ENCODE measurements at regions not wholly inside any gene's neighbourhood (a gene's known extent, or its start where the extent isn't known, plus 50 kb on each side); places are given as distances from the start of the nearest gene placed in this dataset.

DNA sequence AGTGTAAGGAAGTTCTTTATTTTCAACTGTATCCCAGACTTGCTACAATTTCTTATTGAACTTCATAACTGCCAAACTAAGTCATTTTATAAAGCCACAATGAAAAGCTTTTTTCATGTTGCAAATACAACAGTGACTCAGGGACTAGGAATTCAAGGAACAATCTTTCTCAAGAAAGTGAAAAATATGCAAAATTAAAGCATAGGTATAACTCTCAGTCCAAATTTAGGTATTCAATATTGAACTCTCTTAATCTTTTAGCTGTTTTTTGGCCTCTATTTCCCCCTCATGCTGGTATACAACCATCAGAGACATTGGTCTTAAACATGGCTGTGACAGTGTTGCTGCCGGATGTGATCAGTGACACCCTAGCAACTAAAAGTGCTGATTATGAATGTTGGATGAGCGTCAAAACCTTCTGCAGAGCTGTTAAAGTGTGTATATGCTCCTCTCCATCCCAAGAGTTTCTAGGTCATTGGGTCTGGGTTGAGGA is 476.9 kb downstream of the ZNF385D start:
- no peaks in the 10 kb centered on the region for H3K36me3 ChIP-seq (ENCODE audit: control insufficient read depth, insufficient read depth, low read length)
- ChIA-PET CTCF (interaction anchor here (1.0 to 1.3 kb wide), 2 partner anchors 18 to 762 kb away, joined by 3 read pairs; no protein-coding TSS in a partner anchor), POLR2A (no interaction called here)
- peak; percentile 14 for DNase-seq (ENCODE audit: low read depth)
- H3K4me3 ChIP-seq (ENCODE audit: low read depth, low read length) = no peak overlapping the region
- TF ChIP-seq, protein P1, sequence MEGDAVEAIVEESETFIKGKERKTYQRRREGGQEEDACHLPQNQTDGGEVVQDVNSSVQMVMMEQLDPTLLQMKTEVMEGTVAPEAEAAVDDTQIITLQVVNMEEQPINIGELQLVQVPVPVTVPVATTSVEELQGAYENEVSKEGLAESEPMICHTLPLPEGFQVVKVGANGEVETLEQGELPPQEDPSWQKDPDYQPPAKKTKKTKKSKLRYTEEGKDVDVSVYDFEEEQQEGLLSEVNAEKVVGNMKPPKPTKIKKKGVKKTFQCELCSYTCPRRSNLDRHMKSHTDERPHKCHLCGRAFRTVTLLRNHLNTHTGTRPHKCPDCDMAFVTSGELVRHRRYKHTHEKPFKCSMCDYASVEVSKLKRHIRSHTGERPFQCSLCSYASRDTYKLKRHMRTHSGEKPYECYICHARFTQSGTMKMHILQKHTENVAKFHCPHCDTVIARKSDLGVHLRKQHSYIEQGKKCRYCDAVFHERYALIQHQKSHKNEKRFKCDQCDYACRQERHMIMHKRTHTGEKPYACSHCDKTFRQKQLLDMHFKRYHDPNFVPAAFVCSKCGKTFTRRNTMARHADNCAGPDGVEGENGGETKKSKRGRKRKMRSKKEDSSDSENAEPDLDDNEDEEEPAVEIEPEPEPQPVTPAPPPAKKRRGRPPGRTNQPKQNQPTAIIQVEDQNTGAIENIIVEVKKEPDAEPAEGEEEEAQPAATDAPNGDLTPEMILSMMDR (IDR thresholded peaks at IDR 0.05; ENCODE audit: insufficient read depth, low read depth, low read length) = no peak
- no peaks in the 10 kb centered on the region for H3K27me3 ChIP-seq (ENCODE audit: control insufficient read depth, insufficient read depth, low read length)

DNA sequence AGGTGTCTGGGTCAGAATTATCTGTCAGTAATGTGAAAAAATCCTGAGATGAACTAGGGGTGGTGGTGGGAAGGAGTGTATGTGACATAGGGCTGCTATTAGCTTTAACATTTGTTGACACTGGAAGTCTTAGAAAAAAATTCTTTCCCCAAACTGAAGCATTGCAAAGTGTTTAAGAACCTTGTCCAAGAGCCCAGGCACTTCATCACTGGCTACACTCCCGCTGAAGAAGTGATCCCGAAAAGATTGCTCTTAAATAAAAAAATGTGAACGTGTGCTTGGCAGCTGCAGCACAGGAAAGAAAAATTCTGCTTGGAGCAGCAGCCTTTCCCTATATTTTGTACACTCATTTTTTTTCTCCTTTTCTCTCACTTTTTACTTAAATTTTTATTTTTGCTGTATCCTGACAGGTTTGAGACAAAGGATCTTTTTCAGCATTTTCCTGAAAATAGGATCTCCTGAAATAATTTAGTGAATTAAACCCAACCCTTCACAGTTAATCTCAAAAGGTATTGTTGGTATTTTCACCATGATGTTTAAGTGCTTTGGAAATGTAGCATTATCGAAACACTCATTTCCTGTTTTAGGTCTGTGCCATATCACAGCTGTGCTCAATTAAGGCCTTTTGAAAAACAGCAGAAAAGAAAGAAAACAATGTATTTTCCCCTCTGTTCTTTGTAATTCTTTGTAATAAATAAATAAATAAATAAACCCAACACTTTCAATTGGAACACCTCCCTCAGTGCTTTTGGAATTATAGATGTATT is 477.6 kb downstream of the ZNF385D start:
- Histone ChIP-seq H3K36me3 (ENCODE audit: control insufficient read depth, insufficient read depth, low read length) (no peaks in the 10 kb centered on the region), H3K4me3 (ENCODE audit: low read depth, low read length) (no peak overlapping the region), H3K27me3 (ENCODE audit: control insufficient read depth, insufficient read depth, low read length) (no peaks in the 10 kb centered on the region)
- TF ChIP-seq, protein P1 (IDR thresholded peaks at IDR 0.05; ENCODE audit: insufficient read depth, low read depth, low read length) = no peak
- peak; percentile 29 for DNase-seq (ENCODE audit: low read depth)
- CTCF ChIA-PET = interaction anchor here (0.7 kb wide), 1 partner anchor 762 kb away, joined by 3 read pairs; no protein-coding TSS in a partner anchor
- POLR2A ChIA-PET = no interaction called here

DNA sequence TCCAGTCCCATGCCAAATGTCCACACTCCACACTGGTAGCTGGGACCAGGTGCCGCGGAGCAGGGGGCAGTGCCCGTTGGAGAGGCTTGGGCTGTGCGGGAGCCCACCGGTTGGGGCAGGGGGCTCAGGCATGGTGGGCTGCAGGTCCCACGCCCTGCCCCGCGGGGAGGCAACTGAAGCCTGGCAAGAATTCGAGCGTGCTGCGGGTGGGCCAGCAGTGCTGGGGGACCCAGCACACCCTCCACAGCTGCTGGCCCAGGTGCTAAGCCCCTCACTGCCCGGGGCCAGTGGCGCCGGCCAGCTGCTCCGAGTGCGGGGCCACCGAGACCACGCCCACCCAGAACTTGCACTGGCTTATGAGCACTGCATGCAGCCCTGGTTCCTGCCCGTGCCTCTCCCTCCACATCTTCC is 479.4 kb downstream of the ZNF385D start:
- ChIA-PET CTCF (no interaction called here), POLR2A (no interaction called here)
- DNase-seq (ENCODE audit: low read depth) = no peak
- TF ChIP-seq, protein P1 (IDR thresholded peaks at IDR 0.05; ENCODE audit: insufficient read depth, low read depth, low read length) = no peak
- H3K36me3 ChIP-seq (ENCODE audit: control insufficient read depth, insufficient read depth, low read length) = no peaks in the 10 kb centered on the region
- no peak overlapping the region for H3K4me3 ChIP-seq (ENCODE audit: low read depth, low read length)
- no peaks in the 10 kb centered on the region for H3K27me3 ChIP-seq (ENCODE audit: control insufficient read depth, insufficient read depth, low read length)

DNA sequence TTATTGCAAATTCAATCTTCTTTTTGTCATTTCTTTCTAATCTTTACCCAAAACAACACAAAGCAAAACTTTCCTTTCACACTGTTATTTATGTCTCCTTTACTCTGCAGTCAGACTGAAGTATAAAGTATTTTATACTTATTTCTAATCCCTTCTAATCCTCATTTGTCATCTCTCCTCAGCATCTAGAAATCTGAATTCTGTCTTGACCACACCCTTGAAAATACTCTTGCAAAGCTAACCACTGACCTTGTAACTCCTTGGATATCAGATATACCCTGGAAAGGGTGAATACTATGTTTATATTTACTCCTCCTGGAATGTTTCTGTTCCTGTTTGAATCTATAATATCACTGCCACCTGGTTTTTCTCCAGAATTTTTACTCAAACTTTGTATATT is 481.1 kb downstream of the ZNF385D start:
- H3K4me3 ChIP-seq (ENCODE audit: low read depth, low read length) = no peak overlapping the region
- DNase-seq (ENCODE audit: low read depth) = no peak
- TF ChIP-seq, protein P1 (IDR thresholded peaks at IDR 0.05; ENCODE audit: insufficient read depth, low read depth, low read length) = no peak
- H3K36me3 ChIP-seq (ENCODE audit: control insufficient read depth, insufficient read depth, low read length) = no peaks in the 10 kb centered on the region
- CTCF ChIA-PET = no interaction called here
- H3K27me3 ChIP-seq (ENCODE audit: control insufficient read depth, insufficient read depth, low read length) = no peaks in the 10 kb centered on the region
- POLR2A ChIA-PET = no interaction called here

DNA sequence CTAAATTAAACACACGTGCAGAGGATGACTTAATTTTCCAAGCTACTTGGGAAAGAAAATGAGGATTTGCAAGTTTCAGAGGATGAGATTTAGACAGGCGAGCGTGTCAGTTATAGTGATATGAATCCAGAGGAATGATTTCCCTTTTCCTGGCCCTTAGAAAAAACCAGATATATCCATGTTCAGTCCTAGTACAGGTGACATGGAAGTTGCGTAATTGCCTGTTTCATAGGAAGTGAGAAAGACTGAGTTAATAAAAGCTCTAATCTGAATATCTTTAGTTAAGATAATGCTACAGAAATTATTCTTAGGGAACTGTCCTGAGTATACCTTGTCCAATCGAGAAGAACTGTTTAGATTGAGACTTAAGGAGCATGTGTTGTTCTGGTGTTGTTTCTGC is 490.5 kb downstream of the ZNF385D start:
- POLR2A ChIA-PET = no interaction called here

More for the DNA sequence above, 490.5 kb downstream of the ZNF385D start:
- no peak for DNase-seq (ENCODE audit: low read depth)
- TF ChIP-seq, protein P1 (IDR thresholded peaks at IDR 0.05; ENCODE audit: insufficient read depth, low read depth, low read length) = no peak
- Histone ChIP-seq H3K4me3 (ENCODE audit: low read depth, low read length) (no peak overlapping the region), H3K27me3 (ENCODE audit: control insufficient read depth, insufficient read depth, low read length) (no peaks in the 10 kb centered on the region), H3K36me3 (ENCODE audit: control insufficient read depth, insufficient read depth, low read length) (no peaks in the 10 kb centered on the region)
- CTCF ChIA-PET = no interaction called here

All from BJ (cell line).